Neural crest cell (in vitro differentiated cells): ENCODE measurements at regions not wholly inside any gene's neighbourhood (a gene's known extent, or its start where the extent isn't known, plus 50 kb on each side); places are given as distances from the start of the nearest gene placed in this dataset.

Experiments used
- DNase-seq: peaks from one replicate; pipeline ENCODE4 v3.0.0; 2021; ENCODE audit warnings: low read depth, mixed read lengths, low spot score
- H3K27ac Mint-ChIP-seq: one replicate; pipeline ENCODE4 v1.8.0; 2021; ENCODE audit warnings: mild to moderate bottlenecking, mixed read lengths; ENCODE audit not compliant: unreplicated experiment
- H3K27me3 Mint-ChIP-seq: 2 replicates; pipeline ENCODE4 v1.8.0; 2021; ENCODE audit warnings: low read depth, mild to moderate bottlenecking, mixed read lengths
- H3K36me3 Mint-ChIP-seq: 2 replicates; pipeline ENCODE4 v1.8.0; 2021; ENCODE audit warnings: low read depth, mild to moderate bottlenecking, mixed read lengths
- H3K4me1 Mint-ChIP-seq: 2 replicates; pipeline ENCODE4 v1.8.0; 2021; ENCODE audit warnings: mixed read lengths
- H3K4me3 Mint-ChIP-seq: one replicate; pipeline ENCODE4 v1.8.0; 2021; ENCODE audit warnings: mild to moderate bottlenecking, mixed read lengths
- H3K9me3 Mint-ChIP-seq: 2 replicates; pipeline ENCODE4 v1.8.0; 2021; ENCODE audit warnings: mixed read lengths
- CTCF ChIP-seq: fragments of 200-600 bp; sonication (generic); conservative IDR thresholded peaks from 2 replicates; pipeline ENCODE4 v1.5.0; 2021; ENCODE audit warnings: antibody characterized with exemption, mild to moderate bottlenecking

GRCh38 chr1:118300808-118301207 is 115.8 kb upstream of the SPAG17 start:
- no peak for TF ChIP-seq CTCF
- H3K36me3 Mint-ChIP-seq, result no peaks in the 10 kb centered on the region
- H3K4me1 Mint-ChIP-seq, result peaks cover 72% of the 10 kb centered on the region
- no peaks in the 10 kb centered on the region for H3K9me3 Mint-ChIP-seq
- DNase-seq, result peak; percentile 16
- peak overlapping the region; percentile 75 for H3K4me3 Mint-ChIP-seq
- H3K27ac Mint-ChIP-seq, result peak overlapping the region; percentile 45
- no peaks in the 10 kb centered on the region for H3K27me3 Mint-ChIP-seq

GRCh38 chr1:118298397-118298796 is 113.4 kb upstream of the SPAG17 start:
- H3K9me3 Mint-ChIP-seq, result no peaks in the 10 kb centered on the region
- H3K27ac Mint-ChIP-seq, result peak overlapping the region; percentile 69
- TF ChIP-seq CTCF, result no peak
- no peaks in the 10 kb centered on the region for H3K36me3 Mint-ChIP-seq
- no peak for DNase-seq
- peak overlapping the region; percentile 14 for H3K4me3 Mint-ChIP-seq
- H3K4me1 Mint-ChIP-seq, result peaks cover 68% of the 10 kb centered on the region
- no peaks in the 10 kb centered on the region for H3K27me3 Mint-ChIP-seq

- no peak for TF ChIP-seq CTCF
- Mint-ChIP-seq H3K4me1 (peaks cover 59% of the 10 kb centered on the region), H3K9me3 (no peaks in the 10 kb centered on the region), H3K36me3 (no peaks in the 10 kb centered on the region), H3K27me3 (no peaks in the 10 kb centered on the region), H3K27ac (no peak overlapping the region), H3K4me3 (no peak overlapping the region)
- DNase-seq, result no peak
These were observed 112.5 kb upstream of the SPAG17 start for GRCh38 chr1:118297521-118297920.

- Mint-ChIP-seq H3K27ac (peak overlapping the region; percentile 0), H3K27me3 (no peaks in the 10 kb centered on the region), H3K4me3 (no peak overlapping the region), H3K9me3 (no peaks in the 10 kb centered on the region), H3K36me3 (no peaks in the 10 kb centered on the region), H3K4me1 (peaks cover 35% of the 10 kb centered on the region)
- no peak for TF ChIP-seq CTCF
- DNase-seq, result no peak
These were observed 110.0 kb upstream of the SPAG17 start for GRCh38 chr1:118294875-118295642.

GRCh38 chr1:118291661-118292060 is 106.6 kb upstream of the SPAG17 start:
- no peak for TF ChIP-seq CTCF
- Mint-ChIP-seq H3K36me3 (no peaks in the 10 kb centered on the region), H3K4me3 (no peak overlapping the region), H3K9me3 (no peaks in the 10 kb centered on the region), H3K27ac (no peak overlapping the region), H3K27me3 (no peaks in the 10 kb centered on the region), H3K4me1 (peaks cover 32% of the 10 kb centered on the region)
- DNase-seq, result no peak
